ENCODE measurements at regions not wholly inside any gene's neighbourhood (a gene's known extent, or its start where the extent isn't known, plus 50 kb on each side); places are given as distances from the start of the nearest gene placed in this dataset.

DNA sequence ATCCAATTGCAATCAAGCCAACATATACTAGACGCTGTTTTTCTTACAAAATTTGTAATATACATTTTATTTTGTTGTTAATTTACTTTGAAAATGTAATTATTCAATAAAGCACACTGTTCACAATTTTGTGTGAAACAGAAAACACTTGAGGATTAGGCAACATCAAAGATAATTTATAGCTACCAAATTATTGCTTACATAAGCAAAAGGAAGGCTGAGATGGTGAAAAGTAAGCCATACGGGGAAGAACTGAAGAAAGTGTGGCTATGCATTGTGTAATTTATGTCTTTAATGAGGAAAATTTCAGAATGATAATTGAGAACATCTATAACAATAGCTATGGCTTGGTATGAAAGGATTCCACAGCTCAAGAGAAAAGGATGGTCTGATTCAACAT, 192.0 kb downstream of the RNF144B start:
- TF ChIP-seq POLR2AphosphoS5 (IDR thresholded peaks at IDR 0.05; ENCODE audit: low read depth, low read length) (no peak), POU2F2 (IDR thresholded peaks at IDR 0.05; ENCODE audit: low read depth, low read length) (no peak), SPI1 (IDR thresholded peaks at IDR 0.05; ENCODE audit: low read depth, low read length) (no peak), POLR2A (IDR thresholded peaks at IDR 0.05; ENCODE audit: low read depth, low read length) (no peak)
